IMR-90 (cell line): ENCODE measurements at regions not wholly inside any gene's neighbourhood (a gene's known extent, or its start where the extent isn't known, plus 50 kb on each side); places are given as distances from the start of the nearest gene placed in this dataset.

Experiments used
- CEBPB ChIP-seq: IDR thresholded peaks from 2 replicates; pipeline ENCODE4 v1.6.1; 2012; ENCODE audit warnings: low read depth, low read length, improper control_type of control experiment
- CHD1 ChIP-seq: IDR thresholded peaks from 2 replicates; pipeline ENCODE4 v1.6.1; 2012; ENCODE audit warnings: low read depth, low read length, improper control_type of control experiment
- CTCF ChIP-seq: conservative IDR thresholded peaks from 2 replicates; pipeline ENCODE4 v1.5.1; 2012; ENCODE audit warnings: mild to moderate bottlenecking, low read depth, low read length, improper control_type of control experiment
- ELK1 ChIP-seq: fragments of 150-350 bp; IDR thresholded peaks from 2 replicates; pipeline ENCODE4 v1.6.1; 2016; ENCODE audit warnings: low read depth, mild to moderate bottlenecking, low read length, moderate library complexity, borderline replicate concordance
- MAFK ChIP-seq: IDR thresholded peaks from 2 replicates; pipeline ENCODE4 v1.6.1; 2012; ENCODE audit warnings: low read depth, low read length, improper control_type of control experiment
- MAZ ChIP-seq: IDR thresholded peaks from 2 replicates; pipeline ENCODE4 v1.6.1; 2012; ENCODE audit warnings: low read depth, mild to moderate bottlenecking, low read length, improper control_type of control experiment, moderate library complexity, borderline replicate concordance
- MXI1 ChIP-seq: IDR thresholded peaks from 2 replicates; pipeline ENCODE4 v1.6.1; 2012; ENCODE audit warnings: low read depth, mild to moderate bottlenecking, low read length, moderate library complexity, borderline replicate concordance
- NFE2L2 ChIP-seq: fragments of 150-350 bp; IDR thresholded peaks from 2 replicates; pipeline ENCODE4 v1.6.1; 2016; ENCODE audit warnings: low read depth, mild to moderate bottlenecking, low read length
- POLR2A ChIP-seq: IDR thresholded peaks from 2 replicates; pipeline ENCODE4 v1.6.1; 2012; ENCODE audit warnings: mild to moderate bottlenecking, low read depth, low read length
- RAD21 ChIP-seq: IDR thresholded peaks from 2 replicates; pipeline ENCODE4 v1.6.1; 2012; ENCODE audit warnings: low read length, improper control_type of control experiment
- RCOR1 ChIP-seq: IDR thresholded peaks from 2 replicates; pipeline ENCODE4 v1.6.1; 2012; ENCODE audit warnings: mild to moderate bottlenecking, low read length, improper control_type of control experiment; ENCODE audit not compliant: insufficient replicate concordance
- RFX5 ChIP-seq: IDR thresholded peaks from 2 replicates; pipeline ENCODE4 v1.8.0; 2012; ENCODE audit warnings: low read depth, mild to moderate bottlenecking, low read length, moderate library complexity
- SMC3 ChIP-seq: fragments of 150-350 bp; IDR thresholded peaks from 2 replicates; pipeline ENCODE4 v1.6.1; 2016; ENCODE audit warnings: low read depth, mild to moderate bottlenecking, antibody characterized with exemption, low read length, moderate library complexity
- USF2 ChIP-seq: fragments of 150-350 bp; IDR thresholded peaks from 2 replicates; pipeline ENCODE4 v1.6.1; 2017; ENCODE audit warnings: mild to moderate bottlenecking, antibody characterized with exemption, low read length, low read depth

GRCh38 chr16:86353948-86354347 is 156.4 kb upstream of the FOXF1 start:
- TF ChIP-seq RCOR1 (no peak), CTCF (no peak), CEBPB (no peak), RFX5 (no peak), MAZ (no peak), POLR2A (no peak), ELK1 (no peak), SMC3 (no peak), MXI1 (no peak), RAD21 (no peak), USF2 (no peak), CHD1 (no peak), NFE2L2 (no peak), MAFK (no peak)
